WI38 (cell line): ENCODE measurements at regions not wholly inside any gene's neighbourhood (a gene's known extent, or its start where the extent isn't known, plus 50 kb on each side); places are given as distances from the start of the nearest gene placed in this dataset.

Experiments
- H3K4me3 ChIP-seq: 2 replicates; pipeline ENCODE4 v1.5.1; 2011; ENCODE audit warnings: low read depth, mild to moderate bottlenecking, control low read depth, low read length
- CTCF ChIP-seq: IDR thresholded peaks from 2 replicates; pipeline ENCODE4 v1.5.1; 2012; ENCODE audit warnings: low read depth, mild to moderate bottlenecking, control low read depth, low read length

DNA sequence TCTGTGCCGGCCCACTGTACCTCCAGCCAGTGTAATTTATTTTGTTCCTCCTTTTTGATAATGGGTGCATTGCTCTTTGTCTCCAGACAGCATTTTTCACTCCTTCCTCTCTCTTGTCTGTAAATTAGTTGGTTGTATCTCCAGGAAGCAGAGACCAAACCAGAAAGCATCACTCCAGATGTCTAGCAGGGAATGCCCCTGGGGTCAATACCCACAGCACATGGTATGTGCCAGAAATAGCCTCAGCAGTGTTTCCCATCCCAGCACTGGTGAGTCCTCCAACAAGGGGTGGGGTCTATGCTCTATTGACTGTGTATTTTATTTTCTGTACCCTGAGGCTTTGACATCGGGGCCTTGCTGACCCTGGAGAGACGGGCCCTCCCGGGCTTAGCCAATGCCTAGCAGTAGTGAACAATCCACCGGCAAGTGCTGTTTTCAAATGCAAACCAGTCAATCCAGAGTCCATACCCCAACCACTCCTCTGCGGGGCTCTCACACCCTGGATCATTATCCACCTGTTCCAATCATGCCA, 50.2 kb upstream of the FZD10 start:
- H3K4me3 ChIP-seq = no peak overlapping the region

More for the DNA sequence above, 50.2 kb upstream of the FZD10 start:
- TF ChIP-seq CTCF = no peak
